H4 (cell line): ENCODE measurements at regions not wholly inside any gene's neighbourhood (a gene's known extent, or its start where the extent isn't known, plus 50 kb on each side); places are given as distances from the start of the nearest gene placed in this dataset.
"Not testable (repeated sequence)": the region's sequence is repeated elsewhere in the genome, so short reads cannot be mapped to it uniquely, and the experiment has no call there.

Experiments
- DNase-seq: peaks from one replicate; pipeline ENCODE4 v3.0.0-alpha.2; 2015; ENCODE audit warnings: low spot score

DNA sequence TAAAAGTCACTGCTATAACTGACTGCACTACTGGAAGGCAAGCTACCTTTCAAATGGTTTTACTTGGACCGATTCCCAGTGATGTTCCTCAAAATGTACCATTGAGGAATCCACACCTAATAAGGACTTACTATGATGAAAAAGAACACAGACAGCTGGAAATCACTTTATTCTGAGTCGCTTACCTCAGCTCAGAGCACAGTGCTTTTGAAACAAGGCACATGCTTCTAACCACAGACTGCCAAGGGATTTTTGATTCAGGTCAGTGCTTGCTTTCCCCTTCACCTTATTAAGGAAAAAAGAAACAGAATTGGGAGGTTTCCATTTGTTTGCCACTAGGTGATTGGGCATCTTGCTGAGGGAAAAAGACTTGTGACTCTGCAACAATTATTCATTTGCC, 707.5 kb upstream of the FSHR start:
- no peak for DNase-seq

GRCh38 chr2:49860834-49861233, 706.5 kb upstream of the FSHR start:
- DNase-seq = no peak

- no peak for DNase-seq
These were observed 705.9 kb upstream of the FSHR start for GRCh38 chr2:49860170-49860569.

- no peak for DNase-seq
These were observed 704.3 kb upstream of the FSHR start for GRCh38 chr2:49858657-49859056.

DNA sequence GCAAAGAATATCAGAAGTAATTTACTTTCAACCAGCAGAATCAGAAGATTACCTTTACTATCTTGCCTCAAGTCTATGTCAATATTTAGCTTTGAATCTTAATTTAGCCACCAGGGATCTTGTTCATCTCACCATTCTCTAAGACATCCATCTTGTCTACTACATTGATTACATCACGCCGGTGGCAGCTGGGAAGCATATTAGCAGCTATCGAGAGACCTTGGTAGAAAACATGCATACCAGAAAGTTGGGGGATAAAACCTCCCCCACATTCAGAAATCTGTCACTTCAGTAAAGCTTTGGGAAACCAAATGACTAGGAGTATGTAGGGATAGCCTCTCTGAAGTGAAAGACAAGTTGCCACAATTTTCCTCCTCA, 703.8 kb upstream of the FSHR start:
- no peak for DNase-seq

GRCh38 chr2:49857371-49858112, 703.2 kb upstream of the FSHR start:
- no peak for DNase-seq

DNA sequence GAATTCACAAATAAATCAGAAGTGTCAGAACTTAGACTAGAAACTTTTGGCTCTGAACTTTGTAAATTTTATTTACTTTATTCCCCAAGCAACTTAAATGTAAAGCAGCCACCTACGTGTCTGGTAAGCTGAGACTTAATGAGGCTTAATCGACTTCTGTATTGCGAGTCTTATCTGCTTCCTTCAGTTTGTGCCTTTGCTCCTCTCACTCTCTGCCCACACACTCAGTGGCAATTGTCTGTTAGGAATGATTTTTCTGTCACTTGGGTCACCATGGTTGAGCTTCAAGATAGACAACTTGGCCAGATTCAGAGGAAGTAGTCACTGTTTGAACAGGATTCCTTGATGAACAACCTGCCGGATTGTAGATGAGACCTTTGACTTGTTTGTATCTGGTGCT, 691.4 kb upstream of the FSHR start:
- no peak for DNase-seq

DNA sequence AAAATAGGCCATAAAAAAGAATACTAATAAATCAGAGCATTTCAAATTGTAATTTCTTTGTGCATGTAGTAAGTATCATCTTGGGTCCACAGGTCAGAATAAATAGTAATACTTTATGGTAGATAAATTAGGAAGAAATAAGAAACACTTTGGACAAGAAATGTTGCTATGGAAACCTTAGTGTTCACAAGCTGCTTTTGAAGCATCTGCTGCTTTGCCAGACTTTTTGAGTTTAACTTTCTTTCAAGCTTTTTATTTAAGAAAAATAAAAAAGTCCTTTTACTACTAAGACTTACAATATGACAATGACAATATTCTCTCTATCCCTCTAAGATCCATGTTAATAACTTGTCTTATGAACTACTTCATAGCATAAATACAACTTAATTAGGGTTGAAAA, 690.7 kb upstream of the FSHR start:
- no peak for DNase-seq

GRCh38 chr2:49844113-49844512, 689.8 kb upstream of the FSHR start:
- not testable (repeated sequence) for DNase-seq

DNA sequence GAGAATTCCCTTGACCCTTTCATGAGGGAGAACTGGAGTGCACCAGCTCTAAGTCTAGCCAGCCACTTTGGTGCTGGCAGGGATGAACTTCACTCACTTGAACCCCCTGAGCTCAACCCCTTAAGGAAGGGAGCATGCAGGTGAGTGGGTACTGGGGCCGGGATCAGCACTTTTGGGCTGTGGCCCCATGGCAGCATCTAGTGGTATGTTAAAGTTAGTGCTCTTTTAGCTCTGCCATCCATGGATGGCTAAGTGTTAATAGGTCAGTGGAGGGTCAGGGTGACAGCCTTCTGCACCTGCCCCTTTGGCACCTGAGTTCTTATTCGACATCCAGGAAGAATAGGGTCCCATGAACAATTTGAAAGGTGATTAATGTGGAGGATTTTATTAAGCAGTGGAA, 689.0 kb upstream of the FSHR start:
- DNase-seq = no peak

DNA sequence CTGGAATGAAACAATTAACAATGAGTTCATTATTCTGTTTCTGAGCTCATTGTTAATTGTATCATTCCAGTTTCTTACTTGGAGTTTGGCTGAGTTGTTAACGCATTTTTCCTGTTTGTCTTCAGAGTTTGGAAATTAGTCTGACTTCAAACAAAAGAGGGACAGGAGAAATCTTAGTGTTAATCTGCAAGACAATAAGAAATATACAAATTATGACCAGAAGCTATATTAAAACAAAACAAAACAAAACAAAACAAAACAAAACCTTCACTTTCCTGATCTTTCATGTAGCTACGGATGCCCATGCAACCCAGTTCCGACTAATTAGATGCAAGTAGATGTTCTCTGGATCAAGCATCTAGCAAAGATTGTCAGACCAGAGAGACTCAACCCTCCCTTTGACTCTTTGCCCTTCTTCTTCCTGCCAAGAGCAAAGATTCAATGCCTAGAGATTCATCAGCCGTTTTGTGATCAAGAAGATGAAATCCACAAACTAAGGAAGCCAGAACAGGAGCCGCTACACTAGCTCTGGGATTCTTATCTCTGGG, 686.2 kb upstream of the FSHR start:
- no peak for DNase-seq

DNA sequence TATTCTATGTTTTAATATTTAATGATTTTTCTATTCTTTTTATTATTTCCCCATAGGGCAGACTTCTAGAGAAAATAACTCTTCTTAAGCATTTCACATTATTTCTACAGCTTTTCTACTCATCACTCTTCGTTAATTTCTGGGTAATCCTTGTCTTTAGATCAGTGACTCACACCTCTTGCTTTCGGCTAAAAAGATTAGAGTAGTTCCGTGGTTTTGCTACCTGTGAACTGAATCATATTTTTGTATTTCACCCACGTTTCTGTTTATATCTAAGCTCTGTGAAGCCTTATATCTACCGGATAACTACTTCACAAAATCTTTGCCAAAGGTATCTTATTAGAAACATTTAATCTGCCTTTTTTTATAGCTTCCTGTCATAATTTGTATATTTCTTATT, 685.5 kb upstream of the FSHR start:
- no peak for DNase-seq

- no peak for DNase-seq
These were observed 683.4 kb upstream of the FSHR start for GRCh38 chr2:49837561-49838293.

- no peak for DNase-seq
These were observed 681.7 kb upstream of the FSHR start for GRCh38 chr2:49836017-49836416.

DNA sequence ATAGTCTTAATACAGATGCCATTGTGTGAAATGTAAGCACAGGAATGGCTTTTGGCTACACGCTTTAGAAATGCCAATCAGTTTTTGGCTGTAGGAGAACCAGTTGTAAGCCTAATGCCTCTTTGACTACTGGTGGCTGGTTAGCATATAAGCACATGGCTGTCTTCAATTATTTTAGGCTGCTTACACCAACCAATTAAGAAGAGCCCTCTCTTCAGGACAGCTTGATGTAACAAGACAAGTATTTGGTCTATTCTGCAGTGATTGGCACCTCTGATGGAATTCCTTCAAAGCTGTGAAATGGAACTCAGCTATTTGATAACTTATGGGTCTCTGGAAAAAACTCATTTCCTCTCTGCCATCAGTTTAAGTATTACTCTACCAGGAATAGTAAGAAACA, 680.1 kb upstream of the FSHR start:
- no peak for DNase-seq

- DNase-seq = no peak
These were observed 678.2 kb upstream of the FSHR start for GRCh38 chr2:49832555-49832954.

GRCh38 chr2:49831698-49832367, 677.5 kb upstream of the FSHR start:
- DNase-seq = peak; percentile 50

DNA sequence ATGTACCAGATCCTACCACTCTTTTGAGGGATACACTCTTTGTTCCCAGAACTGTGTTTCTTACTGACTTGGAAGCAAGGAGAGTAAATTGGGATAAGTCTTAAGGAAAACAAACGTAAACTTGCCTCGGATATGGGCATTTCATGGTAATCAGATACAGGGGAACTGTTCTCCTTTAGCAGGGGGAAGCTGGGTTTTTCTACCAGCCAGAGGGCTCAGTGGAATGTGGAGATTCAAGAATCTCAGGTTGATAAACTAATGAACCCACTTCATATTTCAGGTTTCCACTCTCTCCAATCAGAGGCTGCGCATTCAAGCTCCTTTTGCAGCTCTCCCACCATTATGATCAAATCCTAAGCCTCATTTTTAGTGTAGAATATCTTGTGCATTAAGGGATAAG, 676.5 kb upstream of the FSHR start:
- DNase-seq = no peak

DNA sequence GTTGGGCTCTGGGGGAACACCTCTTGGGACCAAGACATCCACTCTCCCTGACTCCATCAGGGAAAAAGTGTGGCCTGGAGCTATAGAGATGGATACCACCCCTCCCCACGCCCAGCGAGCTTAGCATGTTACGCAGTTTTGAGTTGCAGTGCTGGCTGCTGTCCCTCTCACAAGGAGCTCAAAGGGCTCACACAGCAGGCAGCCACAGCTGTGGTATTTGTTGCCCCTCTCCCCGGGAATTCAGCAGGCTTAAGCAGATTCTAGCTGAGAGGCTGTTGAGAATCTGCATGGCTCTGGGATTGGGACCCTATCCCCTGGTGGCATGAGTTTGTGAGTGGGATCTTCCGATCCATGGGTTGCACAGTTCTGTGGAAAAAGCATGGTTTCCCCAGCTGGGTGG, 673.1 kb upstream of the FSHR start:
- no peak for DNase-seq

- no peak for DNase-seq
These were observed 658.9 kb upstream of the FSHR start for GRCh38 chr2:49813208-49813607.

DNA sequence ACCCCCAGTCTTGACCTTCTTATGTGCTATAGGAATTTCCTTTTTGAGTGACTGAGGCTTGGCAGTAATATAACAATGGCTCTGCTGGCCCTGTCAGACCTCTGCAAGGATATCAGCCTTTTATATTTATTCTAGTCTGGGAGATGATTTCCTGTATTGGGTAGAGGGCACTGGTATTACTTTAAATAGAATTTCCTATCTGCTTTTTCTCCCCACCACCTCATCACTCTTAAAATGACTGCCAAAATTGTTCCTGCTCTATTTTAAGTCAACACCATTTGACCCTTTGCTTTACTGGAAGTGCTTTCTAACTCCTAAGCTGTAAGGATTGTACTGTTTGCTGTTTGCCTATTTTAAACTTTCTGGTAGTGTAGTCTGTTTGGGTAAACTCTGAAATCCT, 658.4 kb upstream of the FSHR start:
- DNase-seq = no peak

DNA sequence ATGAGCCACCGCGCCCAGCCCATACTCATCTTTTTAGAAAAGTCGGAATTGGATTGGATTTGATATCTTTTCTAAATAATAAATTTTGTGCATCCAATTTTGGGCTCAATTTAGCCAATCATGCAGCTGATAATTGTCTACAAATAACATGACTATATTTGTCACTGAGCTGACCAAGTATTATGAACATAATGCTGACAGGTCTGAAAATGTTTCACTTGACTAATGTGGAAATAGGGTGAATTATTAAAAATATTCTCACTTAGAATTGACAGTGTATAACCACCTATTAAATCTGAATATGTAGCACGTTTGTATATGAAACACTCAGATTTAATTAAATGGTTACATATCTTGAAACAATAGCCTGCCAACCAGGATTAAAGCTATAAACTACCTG, 657.2 kb upstream of the FSHR start:
- no peak for DNase-seq

DNA sequence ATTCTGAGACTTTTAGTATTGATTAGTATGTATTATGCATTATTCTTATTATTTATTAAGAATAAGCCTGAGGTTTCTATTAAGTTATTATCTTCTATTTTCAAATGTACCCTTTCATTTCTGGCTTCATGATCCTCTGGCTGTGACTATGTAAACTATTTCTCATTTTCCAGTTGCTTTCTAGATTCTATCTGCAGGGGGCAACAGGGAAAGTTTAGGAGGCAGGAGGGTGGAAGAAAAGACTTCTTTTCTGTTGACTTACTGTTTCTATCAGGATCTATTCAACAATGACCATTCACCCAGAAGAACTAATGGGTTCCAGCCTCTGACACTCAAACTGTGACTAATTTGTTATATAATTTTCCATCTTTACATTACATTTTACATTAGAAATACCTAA, 653.4 kb upstream of the FSHR start:
- no peak for DNase-seq
